ENCODE measurements at regions not wholly inside any gene's neighbourhood (a gene's known extent, or its start where the extent isn't known, plus 50 kb on each side); places are given as distances from the start of the nearest gene placed in this dataset.

GRCh38 chr13:99053636-99054233 lies 75.9 kb upstream of the DOCK9 start:
- Mint-ChIP-seq H3K4me3 (ENCODE audit: unreplicated experiment) (no peak overlapping the region), H3K27ac (ENCODE audit: unreplicated experiment) (no peak overlapping the region), H3K27me3 (ENCODE audit: unreplicated experiment) (no peaks in the 10 kb centered on the region), H3K9me3 (ENCODE audit: unreplicated experiment) (no peaks in the 10 kb centered on the region), H3K36me3 (ENCODE audit: unreplicated experiment) (no peaks in the 10 kb centered on the region), H3K4me1 (ENCODE audit: unreplicated experiment) (peaks cover 13% of the 10 kb centered on the region)
- DNase-seq (ENCODE audit: extremely low spot score, unreplicated experiment) = no peak
- TF ChIP-seq CTCF (IDR thresholded peaks at IDR 0.05) = no peak

GRCh38 chr13:99055281-99055680 lies 77.4 kb upstream of the DOCK9 start:
- H3K4me3 Mint-ChIP-seq (ENCODE audit: unreplicated experiment) = no peak overlapping the region
- no peaks in the 10 kb centered on the region for H3K9me3 Mint-ChIP-seq (ENCODE audit: unreplicated experiment)
- H3K27me3 Mint-ChIP-seq (ENCODE audit: unreplicated experiment) = no peaks in the 10 kb centered on the region
- no peak for DNase-seq (ENCODE audit: extremely low spot score, unreplicated experiment)
- peaks cover 8% of the 10 kb centered on the region for H3K4me1 Mint-ChIP-seq (ENCODE audit: unreplicated experiment)
- no peak overlapping the region for H3K27ac Mint-ChIP-seq (ENCODE audit: unreplicated experiment)
- H3K36me3 Mint-ChIP-seq (ENCODE audit: unreplicated experiment) = no peaks in the 10 kb centered on the region
- no peak for TF ChIP-seq CTCF (IDR thresholded peaks at IDR 0.05)

GRCh38 chr13:99055735-99056134 lies 77.9 kb upstream of the DOCK9 start:
- H3K4me1 Mint-ChIP-seq (ENCODE audit: unreplicated experiment) = peaks cover 8% of the 10 kb centered on the region
- H3K36me3 Mint-ChIP-seq (ENCODE audit: unreplicated experiment) = no peaks in the 10 kb centered on the region

GRCh38 chr13:99056381-99057014 lies 78.6 kb upstream of the DOCK9 start:
- Mint-ChIP-seq H3K9me3 (ENCODE audit: unreplicated experiment) (no peaks in the 10 kb centered on the region), H3K27ac (ENCODE audit: unreplicated experiment) (no peak overlapping the region), H3K4me1 (ENCODE audit: unreplicated experiment) (peaks cover 8% of the 10 kb centered on the region), H3K4me3 (ENCODE audit: unreplicated experiment) (no peak overlapping the region), H3K36me3 (ENCODE audit: unreplicated experiment) (no peaks in the 10 kb centered on the region), H3K27me3 (ENCODE audit: unreplicated experiment) (no peaks in the 10 kb centered on the region)
- DNase-seq (ENCODE audit: extremely low spot score, unreplicated experiment) = no peak
- TF ChIP-seq CTCF (IDR thresholded peaks at IDR 0.05) = no peak

More at GRCh38 chr13:99055735-99056134, 77.9 kb upstream of the DOCK9 start:
- H3K9me3 Mint-ChIP-seq (ENCODE audit: unreplicated experiment) = no peaks in the 10 kb centered on the region
- TF ChIP-seq CTCF (IDR thresholded peaks at IDR 0.05) = no peak
- H3K27ac Mint-ChIP-seq (ENCODE audit: unreplicated experiment) = no peak overlapping the region
- H3K27me3 Mint-ChIP-seq (ENCODE audit: unreplicated experiment) = no peaks in the 10 kb centered on the region
- no peak overlapping the region for H3K4me3 Mint-ChIP-seq (ENCODE audit: unreplicated experiment)
- DNase-seq (ENCODE audit: extremely low spot score, unreplicated experiment) = no peak

- Mint-ChIP-seq H3K9me3 (ENCODE audit: unreplicated experiment) (no peaks in the 10 kb centered on the region), H3K36me3 (ENCODE audit: unreplicated experiment) (no peaks in the 10 kb centered on the region), H3K4me3 (ENCODE audit: unreplicated experiment) (no peak overlapping the region), H3K4me1 (ENCODE audit: unreplicated experiment) (peaks cover 13% of the 10 kb centered on the region), H3K27ac (ENCODE audit: unreplicated experiment) (no peak overlapping the region), H3K27me3 (ENCODE audit: unreplicated experiment) (no peaks in the 10 kb centered on the region)
- no peak for DNase-seq (ENCODE audit: extremely low spot score, unreplicated experiment)
- no peak for TF ChIP-seq CTCF (IDR thresholded peaks at IDR 0.05)
Measured at GRCh38 chr13:99057310-99057975, 79.6 kb upstream of the DOCK9 start.

All from osteocyte (in vitro differentiated cells).